RWPE2 (cell line): ENCODE measurements at regions not wholly inside any gene's neighbourhood (a gene's known extent, or its start where the extent isn't known, plus 50 kb on each side); places are given as distances from the start of the nearest gene placed in this dataset.
A peak's percentile ranks its signal among the peaks of the same experiment; 100 is the strongest.
"Not testable (repeated sequence)": the region's sequence is repeated elsewhere in the genome, so short reads cannot be mapped to it uniquely, and the experiment has no call there.

Experiments used
- ATAC-seq: fragments of 200-7000 bp; cut with Tn5 transposase; 3 replicates; pipeline ENCODE4 v1.9.1; 2021; ENCODE audit warnings: low read depth
- DNase-seq: peaks from one replicate; pipeline ENCODE4 v3.0.0-alpha.2; 2020; ENCODE audit warnings: low spot score
- H3K27ac ChIP-seq: fragments of 450-650 bp; 2 replicates; pipeline ENCODE4 v1.5.1; 2017; ENCODE audit warnings: mild to moderate bottlenecking; ENCODE audit not compliant: poor library complexity, severe bottlenecking
- H3K27me3 ChIP-seq: fragments of 250-450 bp; sonication (Bioruptor Pico); 2 replicates; pipeline ENCODE4 v1.5.1; 2021; ENCODE audit warnings: mild to moderate bottlenecking, moderate library complexity; ENCODE audit not compliant: insufficient read depth, poor library complexity, severe bottlenecking
- H3K36me3 ChIP-seq: fragments of 250-450 bp; sonication (Bioruptor Pico); 2 replicates; pipeline ENCODE4 v1.5.1; 2020; ENCODE audit warnings: low read depth, mild to moderate bottlenecking, moderate library complexity
- H3K4me1 ChIP-seq: fragments of 250-450 bp; sonication (Bioruptor Pico); 2 replicates; pipeline ENCODE4 v1.5.1; 2021; ENCODE audit warnings: mild to moderate bottlenecking, moderate library complexity; ENCODE audit not compliant: insufficient read depth, poor library complexity, severe bottlenecking
- H3K4me3 ChIP-seq: fragments of 250-450 bp; sonication (Bioruptor Pico); 2 replicates; pipeline ENCODE4 v1.5.1; 2021; ENCODE audit warnings: mild to moderate bottlenecking, moderate library complexity; ENCODE audit not compliant: severe bottlenecking
- H3K9me3 ChIP-seq: fragments of 250-450 bp; sonication (Bioruptor Pico); 2 replicates; pipeline ENCODE4 v1.5.1; 2021; ENCODE audit warnings: mild to moderate bottlenecking, moderate library complexity; ENCODE audit not compliant: severe bottlenecking
- CTCF ChIP-seq: fragments of 450-650 bp; IDR thresholded peaks from one replicate; pipeline ENCODE4 v1.5.1; 2017; ENCODE audit warnings: mild to moderate bottlenecking, moderate library complexity; ENCODE audit not compliant: poor library complexity, severe bottlenecking

- H3K27me3 ChIP-seq: no peaks in the 10 kb centered on the region
- H3K4me1 ChIP-seq: no peaks in the 10 kb centered on the region
- H3K4me3 ChIP-seq: no peak overlapping the region
- H3K36me3 ChIP-seq: no peaks in the 10 kb centered on the region
- TF ChIP-seq CTCF: no peak
- no peaks in the 10 kb centered on the region for H3K9me3 ChIP-seq
- ATAC-seq: no peak
- DNase-seq: no peak
- no peak overlapping the region for H3K27ac ChIP-seq
Measured at GRCh38 chr4:111955001-111955400, 190.3 kb upstream of the FAM241A start.

- ATAC-seq (no peak), DNase-seq (no peak)
- H3K9me3 ChIP-seq: no peaks in the 10 kb centered on the region
- H3K27ac ChIP-seq: no peak overlapping the region
- H3K27me3 ChIP-seq: no peaks in the 10 kb centered on the region
- no peaks in the 10 kb centered on the region for H3K4me1 ChIP-seq
- H3K4me3 ChIP-seq: no peak overlapping the region
- no peak for TF ChIP-seq CTCF
- H3K36me3 ChIP-seq: no peaks in the 10 kb centered on the region
Measured at GRCh38 chr4:111957116-111957515, 188.1 kb upstream of the FAM241A start.

- no peaks in the 10 kb centered on the region for H3K9me3 ChIP-seq
- ATAC-seq: no peak
- H3K4me1 ChIP-seq: no peaks in the 10 kb centered on the region
- no peak overlapping the region for H3K4me3 ChIP-seq
- DNase-seq: no peak
- no peaks in the 10 kb centered on the region for H3K27me3 ChIP-seq
- no peak for TF ChIP-seq CTCF
- no peak overlapping the region for H3K27ac ChIP-seq
- no peaks in the 10 kb centered on the region for H3K36me3 ChIP-seq
Measured at GRCh38 chr4:111957997-111958396, 187.3 kb upstream of the FAM241A start.

- TF ChIP-seq CTCF: no peak
- Histone ChIP-seq H3K27me3 (no peaks in the 10 kb centered on the region), H3K27ac (no peak overlapping the region), H3K4me1 (no peaks in the 10 kb centered on the region), H3K4me3 (no peak overlapping the region), H3K36me3 (no peaks in the 10 kb centered on the region), H3K9me3 (no peaks in the 10 kb centered on the region)
- ATAC-seq: peak; percentile 84; the same call in 2 of the 3 replicates
- no peak for DNase-seq
Measured at GRCh38 chr4:111959222-111959621, 186.0 kb upstream of the FAM241A start.

GRCh38 chr4:111960241-111960667 is 185.0 kb upstream of the FAM241A start:
- H3K4me3 ChIP-seq: no peak overlapping the region
- H3K27ac ChIP-seq: no peak overlapping the region
- H3K9me3 ChIP-seq: no peaks in the 10 kb centered on the region
- H3K27me3 ChIP-seq: no peaks in the 10 kb centered on the region
- DNase-seq (no peak), ATAC-seq (0 out of 3 replicates have a peak, but pooled peaks have one; percentile 23)
- TF ChIP-seq CTCF: no peak
- H3K36me3 ChIP-seq: no peaks in the 10 kb centered on the region
- H3K4me1 ChIP-seq: no peaks in the 10 kb centered on the region

GRCh38 chr4:111961026-111961425 is 184.2 kb upstream of the FAM241A start:
- H3K27me3 ChIP-seq, H3K4me1 ChIP-seq, ATAC-seq, H3K27ac ChIP-seq, H3K36me3 ChIP-seq, H3K9me3 ChIP-seq, H3K4me3 ChIP-seq, DNase-seq: not testable (repeated sequence)
